Spleen (tissue), 11 donors: ENCODE measurements at regions not wholly inside any gene's neighbourhood (a gene's known extent, or its start where the extent isn't known, plus 50 kb on each side); places are given as distances from the start of the nearest gene placed in this dataset.

Source experiments
- DNase-seq: peaks from one replicate; pipeline ENCODE4 v3.0.0-alpha.2; 2020
- H3K27ac ChIP-seq, 8 donors: fragments of 200-600 bp; sonication (generic) in 7 of 8; 1 replicate in 4 of 8; 2 replicates in 4 of 8; pipeline versions ENCODE4 v1.5.0 to v1.8.0; 2016 to 2021; ENCODE audit warnings: inconsistent platforms in 4 of 8, mild to moderate bottlenecking in 4 of 8, moderate library complexity in 1 of 8
- H3K27me3 ChIP-seq, 7 donors: fragments of 200-600 bp; sonication (generic) in 6 of 7; replicated peaks in 1 of 7; 1 replicate in 4 of 7; 2 replicates in 3 of 7; pipeline versions ENCODE4 v1.5.0 to v1.8.0; 2016 to 2021; ENCODE audit warnings: inconsistent platforms in 3 of 7, mild to moderate bottlenecking in 1 of 7
- H3K36me3 ChIP-seq, 6 donors: fragments of 200-600 bp; sonication (generic) in 5 of 6; 1 replicate in 4 of 6; 2 replicates in 2 of 6; pipeline versions ENCODE4 v1.5.0 to v1.8.0; 2016 to 2021; ENCODE audit warnings: inconsistent platforms in 2 of 6
- H3K4me1 ChIP-seq, 6 donors: fragments of 200-600 bp; sonication (generic) in 5 of 6; 1 replicate in 3 of 6; 2 replicates in 3 of 6; pipeline versions ENCODE4 v1.5.0 to v1.8.0; 2016 to 2021; ENCODE audit warnings: inconsistent platforms in 3 of 6
- H3K4me3 ChIP-seq, 8 donors: fragments of 200-600 bp; sonication (generic) in 7 of 8; 1 replicate in 4 of 8; 2 replicates in 4 of 8; pipeline versions ENCODE4 v1.5.0 to v1.8.0; 2016 to 2021; ENCODE audit warnings: inconsistent platforms in 4 of 8, mild to moderate bottlenecking in 4 of 8, moderate library complexity in 2 of 8
- H3K9me3 ChIP-seq, 8 donors: fragments of 200-600 bp; sonication (generic) in 7 of 8; 1 replicate in 4 of 8; 2 replicates in 4 of 8; pipeline versions ENCODE4 v1.5.0 to v1.8.0; 2016 to 2021; ENCODE audit warnings: inconsistent platforms in 4 of 8
- CTCF ChIP-seq, 11 experiments: fragments of 200-600 bp in 7 of 11; fragments of 450-650 bp in 4 of 11; sonication (generic) in 4 of 11; IDR thresholded peaks in 8 of 11; conservative IDR thresholded peaks in 3 of 11; 1 replicate in 7 of 11; 2 replicates in 4 of 11; pipeline versions ENCODE4 v1.4.0 to v1.8.0; 2016 to 2021; ENCODE audit warnings: antibody characterized with exemption in 11 of 11, inconsistent platforms in 4 of 11, mild to moderate bottlenecking in 1 of 11
- POLR2A ChIP-seq, 3 donors: fragments of 450-650 bp; IDR thresholded peaks; one replicate each; pipeline ENCODE4 v1.5.1; 2017; ENCODE audit warnings: antibody characterized with exemption in 3 of 3, mild to moderate bottlenecking in 1 of 3
- POLR2AphosphoS5 ChIP-seq, 3 donors: sonication (generic); formaldehyde crosslinking; IDR thresholded peaks; one replicate each; pipeline ENCODE4 v1.5.1; 2017; ENCODE audit warnings: antibody characterized with exemption in 3 of 3
- WGBS, 5 donors: extraction: QIAGEN DNeasy Blood & Tissue Kit in 3 of 5; methylation state at CpG; one replicate each; pipeline versions ENCODE4 v1.1.5 to v1.1.7; 2013 to 2018; 5-methylcytosine and 5-hydroxymethylcytosine counted together
- intact Hi-C: fragments of 100-400 bp; cut with DNase I; formaldehyde crosslinking; loops from one replicate; pipeline ENCODE4 v1.15.0; 2023; ENCODE audit warnings: low total_unique reads
- donor health status: healthy with polysubstance abuse.
- donor health status: DM: no; HTN: no; CAD: no; lungs with moderate emphysema.
- donor health status: DM: no; HTN: no; CAD: no.
- donor health status: Bipolar disorder and iron deficiency.
- donor health status: healthy.
- donor health status: DM: no; HTN: no; CAD: no.
- donor health status: DM: yes; HTN: yes; CAD: no.

GRCh38 chrX:3550871-3551270 is 162.6 kb downstream of the PRKX start:
- TF ChIP-seq POLR2A (IDR thresholded peaks at IDR 0.05) (no peak), CTCF (IDR thresholded peaks at IDR 0.05 in 8 of 11, conservative IDR thresholded peaks at IDR 0.05 in 3 of 11) (no peak), POLR2AphosphoS5 (IDR thresholded peaks at IDR 0.05) (no peak)

GRCh38 chrX:3550160-3550751 is 163.2 kb downstream of the PRKX start:
- intact Hi-C loops = no loop called here
- 85 to 94% (median 86%) methylated on average over 7 to 8 of the region's 8 CpGs for WGBS, 5 donors
- H3K9me3 ChIP-seq = no peaks in the 10 kb centered on the region
- no peak overlapping the region for H3K27ac ChIP-seq
- DNase-seq = no peak
- no peak overlapping the region for H3K4me3 ChIP-seq
- H3K27me3 ChIP-seq = peaks cover 0 to 7% (median 0%) of the 10 kb centered on the region in 7 donors
- TF ChIP-seq POLR2AphosphoS5 (IDR thresholded peaks at IDR 0.05) = no peak
- H3K4me1 ChIP-seq = no peaks in the 10 kb centered on the region
- H3K36me3 ChIP-seq = no peaks in the 10 kb centered on the region

More at GRCh38 chrX:3550871-3551270, 162.6 kb downstream of the PRKX start:
- 39 to 72% (median 50%) methylated on average over 3 to 4 of the region's 4 CpGs for WGBS, 5 donors
- no peaks in the 10 kb centered on the region for H3K9me3 ChIP-seq
- peaks cover 0 to 7% (median 0%) of the 10 kb centered on the region in 7 donors for H3K27me3 ChIP-seq
- no peak overlapping the region for H3K27ac ChIP-seq
- no peak overlapping the region for H3K4me3 ChIP-seq
- H3K36me3 ChIP-seq = no peaks in the 10 kb centered on the region
- no peak for DNase-seq
- no peaks in the 10 kb centered on the region for H3K4me1 ChIP-seq
- intact Hi-C loops = no loop called here

- Histone ChIP-seq H3K36me3 (no peaks in the 10 kb centered on the region), H3K9me3 (no peaks in the 10 kb centered on the region), H3K27ac (peak overlapping the region in 4 of 8 donors; percentile 1 to 53 (median 16)), H3K4me1 (no peaks in the 10 kb centered on the region), H3K27me3 (peaks cover 0 to 7% (median 0%) of the 10 kb centered on the region in 7 donors), H3K4me3 (peak overlapping the region in 3 of 8 donors; percentile 13 to 47 (median 28))
- no peak for DNase-seq
- WGBS, 5 donors = 50 to 76% (median 55%) methylated on average over 6 to 13 of the region's 13 CpGs
- TF ChIP-seq POLR2A (IDR thresholded peaks at IDR 0.05) = no peak
- TF ChIP-seq POLR2AphosphoS5 (IDR thresholded peaks at IDR 0.05) = peak in 1 of 3 donors; percentile 18
- TF ChIP-seq CTCF (IDR thresholded peaks at IDR 0.05 in 8 of 11, conservative IDR thresholded peaks at IDR 0.05 in 3 of 11) = no peak
- intact Hi-C loops = no loop called here
These were observed 164.0 kb downstream of the PRKX start for GRCh38 chrX:3549411-3549911.

GRCh38 chrX:3548765-3549391 is 164.6 kb downstream of the PRKX start:
- DNase-seq = no peak
- Histone ChIP-seq H3K36me3 (no peaks in the 10 kb centered on the region), H3K4me3 (peak overlapping the region in 3 of 8 donors; percentile 13 to 47 (median 28)), H3K9me3 (no peaks in the 10 kb centered on the region), H3K27me3 (peaks cover 0 to 7% (median 0%) of the 10 kb centered on the region in 7 donors), H3K27ac (peak overlapping the region in 3 of 8 donors; percentile 1 to 53 (median 23)), H3K4me1 (no peaks in the 10 kb centered on the region)
- no peak for TF ChIP-seq POLR2AphosphoS5 (IDR thresholded peaks at IDR 0.05)
- TF ChIP-seq POLR2A (IDR thresholded peaks at IDR 0.05) = no peak
- TF ChIP-seq CTCF (IDR thresholded peaks at IDR 0.05 in 8 of 11, conservative IDR thresholded peaks at IDR 0.05 in 3 of 11) = peak in 3 of 11 experiments; percentile 13 to 32 (median 19)
- intact Hi-C loops = no loop called here
- WGBS, 5 donors = 6 to 32% (median 28%) methylated on average over 15 of the region's 15 CpGs
